HepG2 (cell line): ENCODE measurements at regions not wholly inside any gene's neighbourhood (a gene's known extent, or its start where the extent isn't known, plus 50 kb on each side); places are given as distances from the start of the nearest gene placed in this dataset.

Source experiments
- ATAC-seq: fragments of 200-7000 bp; cut with Tn5 transposase; 3 replicates; pipeline ENCODE4 v1.9.1; 2020; ENCODE audit warnings: mild to moderate bottlenecking, moderate library complexity
- BruUV-seq: library from RNA; stranded (reverse); fragments of 400-500 nt; replicated peaks from 2 replicates; lab custom pipeline; 2021; lab: Mats Ljungman, UMichigan
- CTCF ChIA-PET: fragments of 300-600 bp; formaldehyde crosslinking; extraction: SDS; loops from one replicate; lab custom pipeline; 2021; ENCODE audit warnings: low total read pairs, inconsistent platforms, low intra/inter-chr PET ratio; lab: Yijun Ruan, JAX
- POLR2A ChIA-PET: fragments of 350-600 bp; sonication (Branson Sonifier 250); formaldehyde crosslinking; loops from one replicate; lab custom pipeline; 2020; ENCODE audit warnings: antibody characterized with exemption, inconsistent platforms; lab: Yijun Ruan, JAX
- DNase-seq: peaks from one replicate; pipeline ENCODE4 v3.0.0-alpha.2; 2015; ENCODE audit warnings: low spot score
- FAIRE-seq: peaks from 3 replicates; lab custom pipeline; 2011; peaks lifted over from hg19 to GRCh38; lab: Jason Lieb, UNC
- H2AFZ ChIP-seq: one replicate; pipeline ENCODE4 v1.6.1; 2011; ENCODE audit warnings: low read length, inconsistent platforms
- H3K27ac ChIP-seq: fragments of 300-600 bp; 3 replicates; pipeline ENCODE4 v1.8.0; 2011; ENCODE audit warnings: mixed run types, mild to moderate bottlenecking, mixed read lengths, low read length, inconsistent platforms; ENCODE audit not compliant: insufficient read depth; ENCODE audit errors: extremely low read length
- H3K27me3 ChIP-seq, 2 experiments: fragments of 200-600 bp in 1 of 2; 2 replicates in 1 of 2; 3 replicates in 1 of 2; pipeline versions ENCODE4 v1.6.0 to v1.8.0; 2011; ENCODE audit warnings: low read length in 2 of 2, mild to moderate bottlenecking in 2 of 2, moderate library complexity in 2 of 2, inconsistent platforms in 1 of 2; ENCODE audit not compliant: insufficient read depth in 2 of 2, control insufficient read depth in 1 of 2
- H3K36me3 ChIP-seq, 2 experiments: fragments of 200-600 bp in 1 of 2; replicated peaks in 1 of 2; 2 replicates in 1 of 2; 3 replicates in 1 of 2; pipeline versions ENCODE4 v1.5.1 to v1.8.0; 2011; ENCODE audit warnings: low read length in 2 of 2, inconsistent platforms in 1 of 2; ENCODE audit not compliant: insufficient read depth in 2 of 2, control insufficient read depth in 1 of 2
- H3K4me1 ChIP-seq: 2 replicates; pipeline ENCODE4 v1.5.1; 2012; ENCODE audit warnings: low read length, inconsistent platforms; ENCODE audit not compliant: insufficient read depth
- H3K4me2 ChIP-seq: 2 replicates; pipeline ENCODE4 v1.6.0; 2011; ENCODE audit warnings: low read depth, low read length, inconsistent platforms
- H3K4me3 ChIP-seq, 3 experiments: fragments of 200-600 bp in 1 of 3; sonication (generic), shearing (Covaris generic) in 1 of 3; replicated peaks in 1 of 3; 2 replicates each; pipeline ENCODE4 v1.5.1; 2011 to 2016; ENCODE audit warnings: low read length in 3 of 3, inconsistent platforms in 2 of 3, low read depth in 2 of 3, mild to moderate bottlenecking in 2 of 3, control low read depth in 1 of 3, mixed read lengths in 1 of 3; ENCODE audit not compliant: insufficient read depth in 1 of 3
- H3K79me2 ChIP-seq: one replicate; pipeline ENCODE4 v1.6.1; 2011; ENCODE audit warnings: low read length, inconsistent platforms; ENCODE audit not compliant: insufficient read depth
- H3K9ac ChIP-seq: 2 replicates; pipeline ENCODE4 v1.6.0; 2011; ENCODE audit warnings: mild to moderate bottlenecking, low read depth, low read length, inconsistent platforms; ENCODE audit not compliant: insufficient read depth
- H3K9me3 ChIP-seq: 2 replicates; pipeline ENCODE4 v1.5.1; 2012; ENCODE audit warnings: mild to moderate bottlenecking, low read length
- H4K20me1 ChIP-seq: 2 replicates; pipeline ENCODE4 v1.6.0; 2011; ENCODE audit warnings: inconsistent platforms, mild to moderate bottlenecking, low read length, moderate library complexity; ENCODE audit not compliant: insufficient read depth
- ATF6 ChIP-seq: sonication (generic); formaldehyde crosslinking; conservative IDR thresholded peaks from 2 replicates; pipeline ENCODE4 v1.4.0; 2020; ENCODE audit warnings: missing genetic modification reagents
- HNRNPLL ChIP-seq: fragments of 200-400 bp; formaldehyde crosslinking; IDR thresholded peaks from 2 replicates; pipeline ENCODE4 v1.6.1; 2017; ENCODE audit warnings: mild to moderate bottlenecking, low read depth, low read length; ENCODE audit not compliant: poor library complexity, severe bottlenecking
- KMT2A ChIP-seq: sonication (generic); formaldehyde crosslinking; IDR thresholded peaks from 2 replicates; pipeline ENCODE4 v1.4.0; 2020; ENCODE audit warnings: missing genetic modification reagents
- MLLT10 ChIP-seq: sonication (generic); formaldehyde crosslinking; IDR thresholded peaks from 2 replicates; pipeline ENCODE4 v1.4.0; 2020; ENCODE audit warnings: missing genetic modification reagents
- NFE2 ChIP-seq: sonication (generic); formaldehyde crosslinking; IDR thresholded peaks from 2 replicates; pipeline ENCODE4 v1.4.0; 2020; ENCODE audit warnings: missing genetic modification reagents
- NR2F2 ChIP-seq: IDR thresholded peaks from 2 replicates; pipeline ENCODE4 v1.6.1; 2012; ENCODE audit warnings: low read depth, inconsistent platforms, borderline replicate concordance
- PHB2 ChIP-seq: fragments of 450-650 bp; IDR thresholded peaks from 2 replicates; pipeline ENCODE4 v1.6.1; 2018; ENCODE audit not compliant: partially characterized antibody
- RAD51 ChIP-seq: fragments of 450-650 bp; IDR thresholded peaks from 2 replicates; pipeline ENCODE4 v1.6.1; 2016; ENCODE audit warnings: borderline replicate concordance
- RFX3 ChIP-seq: IDR thresholded peaks from 2 replicates; pipeline ENCODE4 v1.6.1; 2016; ENCODE audit warnings: missing biosample characterization, missing genetic modification reagents
- TERF1 ChIP-seq: sonication (generic); formaldehyde crosslinking; IDR thresholded peaks from 2 replicates; pipeline ENCODE4 v1.8.0; 2022; ENCODE audit warnings: mild to moderate bottlenecking, missing genetic modification reagents, moderate library complexity
- ZBED4 ChIP-seq: sonication (generic); formaldehyde crosslinking; IDR thresholded peaks from 2 replicates; pipeline ENCODE4 v1.4.0; 2020; ENCODE audit warnings: missing genetic modification reagents, borderline replicate concordance
- ZFP1 ChIP-seq: IDR thresholded peaks from 2 replicates; pipeline ENCODE4 v1.6.1; 2016
- ZNF101 ChIP-seq: sonication (generic); formaldehyde crosslinking; IDR thresholded peaks from 2 replicates; pipeline ENCODE4 v1.4.0; 2020; ENCODE audit warnings: mild to moderate bottlenecking, low read depth, missing genetic modification reagents, borderline replicate concordance
- ZNF451 ChIP-seq: sonication (generic); formaldehyde crosslinking; IDR thresholded peaks from 2 replicates; pipeline ENCODE4 v1.5.0; 2020; ENCODE audit warnings: mild to moderate bottlenecking, missing genetic modification reagents
- ZNF530 ChIP-seq: sonication (generic); formaldehyde crosslinking; IDR thresholded peaks from 2 replicates; pipeline ENCODE4 v1.5.0; 2020; ENCODE audit warnings: low read depth, mild to moderate bottlenecking, missing genetic modification reagents
- ZNF724P ChIP-seq: sonication (generic); formaldehyde crosslinking; IDR thresholded peaks from 2 replicates; pipeline ENCODE4 v1.8.0; 2022; ENCODE audit warnings: missing genetic modification reagents, borderline replicate concordance
- ZNF788 ChIP-seq: sonication (generic); formaldehyde crosslinking; IDR thresholded peaks from 2 replicates; pipeline ENCODE4 v1.5.0; 2020; ENCODE audit warnings: mild to moderate bottlenecking, missing genetic modification reagents, borderline replicate concordance
- WGBS: methylation state at CpG from one replicate; pipeline ENCODE4 v1.1.6; 2017; ENCODE audit warnings: low lambda C conversion rate; 5-methylcytosine and 5-hydroxymethylcytosine counted together
- in situ Hi-C: cut with HindIII; loops from 2 replicates; pipeline ENCODE4 v1.10.0; 2017; ENCODE audit warnings: low pct_unique_long_range_greater_than_20kb; ENCODE audit not compliant: extremely low pct_ligation_motif_present
- intact Hi-C: fragments of 100-400 bp; cut with micrococcal nuclease; formaldehyde crosslinking; loops from one replicate; pipeline ENCODE4 v1.10.0; 2022; ENCODE audit not compliant: unreplicated experiment

GRCh38 chr21:24899138-24899537 lies 708.1 kb downstream of the MRPL39 start (continued):
- TF ChIP-seq TERF1, result no peak
- TF ChIP-seq, all 625 proteins: peak for 0

- ChIA-PET CTCF (no interaction called here), POLR2A (no interaction called here)
- ATAC-seq, result no peak
- H3K79me2 ChIP-seq, result no peaks in the 10 kb centered on the region
- no peak overlapping the region for H3K9ac ChIP-seq
- no peaks in the 10 kb centered on the region for H4K20me1 ChIP-seq
- H3K27me3 ChIP-seq, result no peaks in the 10 kb centered on the region
- intact Hi-C loops, result no loop called here
- no peak overlapping the region for H3K27ac ChIP-seq
- H3K4me1 ChIP-seq, result no peaks in the 10 kb centered on the region
- no peak overlapping the region for H3K4me2 ChIP-seq
- in situ Hi-C loops, result no loop called here
- no peak for DNase-seq
- peaks cover 76% of the 10 kb centered on the region for H3K9me3 ChIP-seq
- H3K4me3 ChIP-seq, result no peak overlapping the region
- no peak overlapping the region for H2AFZ ChIP-seq
- no peaks in the 10 kb centered on the region for H3K36me3 ChIP-seq
- no peak for FAIRE-seq
- 3% methylated on average over 1 of the region's 1 CpG for WGBS
- no TSS peak for BruUV-seq
- TF ChIP-seq NFE2 (no peak), PHB2 (no peak), ZNF451 (CRISPR knock-in tag) (no peak), RFX3 (no peak), MLLT10 (CRISPR knock-in tag) (no peak), ZFP1 (CRISPR knock-in tag) (no peak), ZNF101 (no peak), ATF6 (CRISPR knock-in tag) (no peak), HNRNPLL (no peak), KMT2A (CRISPR knock-in tag) (no peak), NR2F2 (no peak), ZNF788 (CRISPR knock-in tag) (no peak), ZBED4 (CRISPR knock-in tag) (no peak), ZNF724P (CRISPR knock-in tag) (no peak), ZNF530 (CRISPR knock-in tag) (no peak), RAD51 (no peak)
These were observed 709.4 kb downstream of the MRPL39 start for GRCh38 chr21:24897883-24898282.
